ENCODE measurements at regions not wholly inside any gene's neighbourhood (a gene's known extent, or its start where the extent isn't known, plus 50 kb on each side); places are given as distances from the start of the nearest gene placed in this dataset.
"Not testable (repeated sequence)": the region's sequence is repeated elsewhere in the genome, so short reads cannot be mapped to it uniquely, and the experiment has no call there.

DNA sequence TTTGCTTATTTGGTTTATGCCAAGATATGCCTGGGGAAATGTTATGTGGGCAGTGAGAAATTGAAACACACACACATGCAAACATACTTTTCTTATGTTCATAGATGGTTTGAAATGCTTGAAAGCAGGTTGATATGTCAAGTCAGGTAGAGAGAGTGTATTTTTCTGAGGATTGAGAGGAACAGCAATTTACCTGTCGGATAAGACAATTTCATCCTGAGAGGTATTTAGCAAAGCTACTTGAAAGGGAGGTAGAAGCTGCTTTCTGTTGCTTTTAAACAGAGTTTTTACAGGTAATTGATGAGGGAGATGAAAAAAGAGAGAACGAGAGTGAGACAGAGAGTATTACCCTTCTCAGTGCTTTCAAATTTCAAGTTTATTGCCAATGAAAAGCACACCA lies 854.3 kb downstream of the CDH8 start:
- DNase-seq (ENCODE audit: low spot score): no peak

DNA sequence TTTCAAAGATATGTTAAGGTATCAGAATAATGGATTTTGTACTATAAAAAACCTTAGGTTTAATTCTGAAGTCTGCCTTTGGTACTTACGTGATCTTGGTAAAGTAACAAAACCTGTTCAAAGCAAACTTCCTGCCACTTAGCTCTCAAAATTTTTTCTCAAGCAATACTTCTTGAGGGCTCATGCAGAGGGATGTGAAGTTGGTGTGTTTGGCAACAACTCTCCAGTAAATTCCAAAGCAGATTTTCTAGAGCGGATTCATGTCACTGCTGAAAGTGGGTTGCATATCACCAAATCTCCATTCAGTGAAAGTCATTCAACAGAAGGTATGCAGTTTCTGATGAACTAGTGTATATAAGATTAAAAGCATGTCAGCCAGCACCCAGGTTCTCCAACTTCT lies 856.7 kb downstream of the CDH8 start:
- DNase-seq (ENCODE audit: low spot score): no peak

DNA sequence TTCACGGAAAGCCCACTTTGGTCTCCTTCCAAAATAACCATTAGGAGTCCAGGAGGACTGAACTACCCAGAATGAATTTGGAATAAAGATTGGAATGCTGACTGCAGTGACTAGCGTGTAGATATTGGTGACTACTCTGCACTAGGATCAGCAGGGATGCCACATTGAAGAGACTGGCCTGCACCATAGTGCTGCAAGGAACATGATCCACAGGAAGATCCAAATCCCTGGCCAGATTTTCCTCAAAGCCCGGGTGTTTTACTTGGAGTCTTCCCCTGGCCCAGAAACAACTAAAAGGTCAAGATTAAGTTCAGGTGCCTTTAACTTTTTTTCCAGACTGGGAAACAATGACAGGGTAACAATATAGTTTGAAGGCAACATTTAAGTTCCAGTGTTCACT lies 870.4 kb downstream of the CDH8 start:
- DNase-seq (ENCODE audit: low spot score): no peak

GRCh38 chr16:61150351-61150750 lies 885.9 kb downstream of the CDH8 start:
- no peak for DNase-seq (ENCODE audit: low spot score)

- DNase-seq (ENCODE audit: low spot score): no peak
These were observed 886.5 kb downstream of the CDH8 start for GRCh38 chr16:61149709-61150108.

GRCh38 chr16:61148930-61149329 lies 887.3 kb downstream of the CDH8 start:
- no peak for DNase-seq (ENCODE audit: low spot score)

DNA sequence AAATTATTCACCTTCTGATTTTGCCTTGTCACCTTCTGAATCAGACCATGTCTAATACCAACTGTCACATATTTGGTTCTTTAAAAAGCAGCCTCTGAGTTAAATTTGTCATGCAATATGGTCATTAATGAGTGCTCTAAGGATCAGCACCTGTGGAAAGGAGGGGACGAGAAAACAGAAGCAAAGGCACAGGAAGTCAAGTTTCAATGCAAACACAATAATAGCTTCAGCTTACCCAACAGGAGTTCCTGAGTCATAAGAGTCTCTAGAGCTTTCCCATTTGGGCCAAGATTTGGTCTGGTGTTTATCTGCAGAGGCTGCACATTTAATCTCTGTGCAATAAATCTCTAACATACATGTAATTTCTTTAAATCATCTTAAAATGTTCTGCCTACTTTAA lies 889.8 kb downstream of the CDH8 start:
- DNase-seq (ENCODE audit: low spot score): no peak

GRCh38 chr16:61131447-61131846 lies 904.8 kb downstream of the CDH8 start:
- no peak for DNase-seq (ENCODE audit: low spot score)

- DNase-seq (ENCODE audit: low spot score): no peak
These were observed 907.5 kb downstream of the CDH8 start for GRCh38 chr16:61128545-61129323.

DNA sequence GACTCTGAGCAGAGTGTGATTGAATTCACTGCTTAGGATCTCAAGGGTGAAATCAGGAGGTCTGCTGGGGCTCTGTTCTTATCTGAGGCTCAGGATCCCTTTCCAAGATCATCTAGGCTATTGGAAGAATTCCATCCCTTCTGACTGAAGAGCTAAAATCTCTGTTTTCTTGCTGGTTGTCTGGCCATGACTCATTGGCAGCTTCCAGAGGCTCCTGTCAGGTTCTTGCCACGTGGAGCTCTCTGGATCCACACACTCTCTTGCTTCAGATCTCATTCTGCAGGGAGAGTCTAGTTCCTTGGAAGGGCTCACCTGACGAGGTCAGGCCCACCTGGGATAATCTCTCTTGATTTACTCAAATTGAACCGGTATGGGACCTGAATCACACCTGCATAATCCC lies 930.7 kb downstream of the CDH8 start:
- DNase-seq (ENCODE audit: low spot score): no peak

- DNase-seq (ENCODE audit: low spot score): no peak
These were observed 937.7 kb downstream of the CDH8 start for GRCh38 chr16:61098505-61098904.

DNA sequence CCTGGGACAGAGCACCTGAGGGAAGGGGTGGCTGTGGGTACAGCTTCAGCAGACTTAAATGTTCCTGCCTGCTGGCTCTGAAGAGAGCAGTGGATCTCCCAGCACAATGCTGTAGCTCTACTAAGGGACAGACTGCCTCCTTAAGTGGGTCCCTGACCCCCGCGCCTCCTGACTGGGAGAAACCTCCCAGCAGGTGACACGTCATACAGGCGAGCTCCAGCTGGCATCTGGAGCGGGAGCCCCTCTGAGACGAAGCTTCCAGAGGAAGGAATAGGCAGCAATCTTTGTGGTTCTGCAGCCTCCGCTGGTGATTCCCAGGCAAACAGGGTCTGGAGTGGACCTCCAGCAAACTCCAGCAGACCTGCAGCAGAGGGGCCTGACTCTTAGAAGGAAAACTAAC lies 944.9 kb downstream of the CDH8 start:
- DNase-seq (ENCODE audit: low spot score): not testable (repeated sequence)

- DNase-seq (ENCODE audit: low spot score): no peak
These were observed 952.5 kb downstream of the CDH8 start for GRCh38 chr16:61083711-61084110.

DNA sequence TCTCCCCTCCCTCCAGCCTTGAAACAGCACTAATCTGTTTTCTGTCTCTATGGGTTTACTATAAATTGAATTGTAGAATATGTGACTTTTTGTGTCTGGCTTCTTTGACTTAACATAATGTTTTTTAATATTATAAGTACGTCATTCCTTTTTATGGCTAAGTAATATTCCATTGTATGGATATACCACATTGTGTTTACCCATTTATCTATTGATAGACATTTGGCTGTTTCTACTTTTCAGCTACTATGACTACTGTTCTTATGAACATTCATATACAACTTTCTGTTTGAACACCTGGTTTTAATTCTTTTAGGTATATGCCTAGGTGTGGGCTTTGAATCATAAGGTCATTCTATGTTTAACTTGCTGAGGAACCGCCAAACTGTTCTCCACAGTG lies 961.9 kb downstream of the CDH8 start:
- DNase-seq (ENCODE audit: low spot score): no peak

- no peak for DNase-seq (ENCODE audit: low spot score)
These were observed 978.6 kb downstream of the CDH8 start for GRCh38 chr16:61057635-61058034.

DNA sequence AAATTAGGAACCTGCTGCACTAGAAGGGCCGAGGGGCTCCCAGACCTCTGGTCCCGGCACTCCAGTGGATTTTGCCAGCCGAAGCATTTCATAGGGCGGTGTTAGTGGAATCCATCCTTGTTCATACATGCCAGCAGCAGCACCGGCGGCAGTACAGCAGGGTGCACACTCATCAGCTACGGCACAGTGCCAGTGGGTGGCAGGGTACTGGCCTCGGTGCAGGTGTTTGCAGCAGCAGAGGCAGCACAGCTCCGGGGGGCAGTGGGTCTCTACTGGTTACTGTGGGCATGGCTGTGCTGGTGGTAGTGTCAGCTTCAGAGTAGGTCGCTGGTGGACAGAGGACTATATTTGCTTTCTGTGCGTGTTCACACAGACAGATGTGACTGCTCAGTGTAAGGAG lies 985.7 kb downstream of the CDH8 start:
- DNase-seq (ENCODE audit: low spot score): no peak

GRCh38 chr16:61045931-61046330 lies 990.3 kb downstream of the CDH8 start:
- DNase-seq (ENCODE audit: low spot score): no peak

- DNase-seq (ENCODE audit: low spot score): no peak
These were observed 993.5 kb downstream of the CDH8 start for GRCh38 chr16:61042737-61043136.

DNA sequence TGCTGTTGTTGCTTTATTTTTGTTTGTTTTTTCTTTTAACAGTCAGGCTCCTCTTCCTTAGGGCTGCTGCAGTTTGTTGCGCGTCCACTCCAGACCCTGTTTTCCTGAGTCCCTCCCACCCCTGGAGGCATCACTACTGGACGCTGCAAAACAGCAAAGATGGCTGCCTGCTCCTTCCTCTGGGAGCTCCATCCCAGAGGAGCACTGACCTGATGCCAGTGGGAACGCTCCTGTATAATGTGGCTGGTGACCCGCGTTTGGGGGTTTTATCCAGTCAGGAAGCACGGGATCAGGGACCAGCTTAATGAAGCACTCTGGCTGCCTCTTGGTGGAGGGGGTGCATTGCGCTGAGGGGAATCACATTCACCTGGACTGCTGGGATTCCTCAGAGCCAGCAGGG lies 1005.6 kb downstream of the CDH8 start:
- no peak for DNase-seq (ENCODE audit: low spot score)

GRCh38 chr16:61024180-61024900 lies 1011.9 kb downstream of the CDH8 start:
- DNase-seq (ENCODE audit: low spot score): no peak

DNA sequence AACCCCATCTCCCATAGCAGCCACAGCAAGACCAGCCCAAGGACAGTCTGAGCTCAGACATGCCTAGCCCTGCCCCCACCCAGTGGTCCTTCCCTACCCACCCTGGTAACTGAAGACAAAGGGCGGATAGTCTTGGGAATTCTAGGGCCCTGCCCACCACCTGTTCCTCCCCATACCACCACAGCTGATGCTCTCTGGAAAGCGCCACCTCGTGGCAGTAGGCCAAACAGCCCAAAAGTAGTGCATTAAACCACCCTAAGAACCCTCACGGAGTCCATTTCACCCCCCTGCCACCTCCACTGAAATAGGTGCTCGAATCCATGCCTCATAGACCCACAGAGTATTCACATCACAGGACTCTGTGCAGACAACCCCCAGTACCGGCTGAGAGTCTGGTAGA lies 1021.4 kb downstream of the CDH8 start:
- no peak for DNase-seq (ENCODE audit: low spot score)

- DNase-seq (ENCODE audit: low spot score): no peak
These were observed 1028.5 kb downstream of the CDH8 start for GRCh38 chr16:61007694-61008093.

DNA sequence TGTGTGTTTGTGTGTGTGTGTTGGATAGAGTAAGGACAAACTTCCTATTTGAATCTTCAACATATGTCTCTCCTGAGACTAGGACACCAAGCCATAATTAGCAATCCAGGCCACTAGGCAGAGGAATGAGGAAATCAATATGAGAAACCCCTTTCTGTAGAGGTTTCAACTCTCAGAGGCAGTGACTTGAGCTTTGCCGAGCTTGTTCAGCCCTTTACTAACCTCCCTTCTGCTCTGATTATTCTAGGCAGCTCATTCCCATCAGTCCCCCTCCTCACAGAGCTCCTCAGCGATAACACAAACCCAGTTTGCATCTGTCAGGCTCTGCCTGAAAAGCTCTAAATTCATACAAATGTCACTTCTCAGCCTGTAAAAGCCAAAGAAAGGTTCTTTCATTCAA lies 1030.3 kb downstream of the CDH8 start:
- DNase-seq (ENCODE audit: low spot score): no peak

All from AG08396 (cell line).